ENCODE measurements at regions not wholly inside any gene's neighbourhood (a gene's known extent, or its start where the extent isn't known, plus 50 kb on each side); places are given as distances from the start of the nearest gene placed in this dataset.
"Not testable (repeated sequence)": the region's sequence is repeated elsewhere in the genome, so short reads cannot be mapped to it uniquely, and the experiment has no call there.

GRCh38 chr5:172525307-172525995 lies 71.1 kb upstream of the SH3PXD2B start:
- DNase-seq = no peak

GRCh38 chr5:172524573-172525021 lies 70.3 kb upstream of the SH3PXD2B start:
- no peak for DNase-seq

- DNase-seq = no peak
These were observed 68.9 kb upstream of the SH3PXD2B start for GRCh38 chr5:172523146-172523745.

- DNase-seq = no peak
These were observed 67.1 kb upstream of the SH3PXD2B start for GRCh38 chr5:172521338-172521932.

GRCh38 chr5:172511952-172512351 lies 57.6 kb upstream of the SH3PXD2B start:
- DNase-seq = no peak

GRCh38 chr5:172509405-172509781 lies 55.1 kb upstream of the SH3PXD2B start:
- DNase-seq = no peak

GRCh38 chr5:172508471-172509404 lies 54.4 kb upstream of the SH3PXD2B start:
- DNase-seq = no peak

- not testable (repeated sequence) for DNase-seq
These were observed 53.2 kb upstream of the SH3PXD2B start for GRCh38 chr5:172507485-172507884.

- DNase-seq = no peak
These were observed 52.6 kb upstream of the SH3PXD2B start for GRCh38 chr5:172506921-172507320.

- DNase-seq = peak; percentile 32
These were observed 51.9 kb upstream of the SH3PXD2B start for GRCh38 chr5:172506251-172506650.

- no peak for DNase-seq
These were observed 51.5 kb upstream of the SH3PXD2B start for GRCh38 chr5:172505845-172506244.

GRCh38 chr5:172505403-172505759 lies 51.1 kb upstream of the SH3PXD2B start:
- no peak for DNase-seq

GRCh38 chr5:172504701-172505402 lies 50.5 kb upstream of the SH3PXD2B start:
- no peak for DNase-seq

- DNase-seq = no peak
These were observed 49.8 kb upstream of the SH3PXD2B start for GRCh38 chr5:172503925-172504700.

Data from NCI-H2171 (cell line).